Epithelial cell of proximal tubule (primary cell): ENCODE measurements at regions not wholly inside any gene's neighbourhood (a gene's known extent, or its start where the extent isn't known, plus 50 kb on each side); places are given as distances from the start of the nearest gene placed in this dataset.

Experiments
- DNase-seq: peaks from one replicate; pipeline ENCODE4 v3.0.0-alpha.2; 2011; ENCODE audit warnings: low read depth
- H3K4me3 ChIP-seq: 2 replicates; pipeline ENCODE4 v1.5.1; 2011; ENCODE audit warnings: low read depth, mild to moderate bottlenecking, low read length
- TF ChIP-seq, protein P1 (sequence below): conservative IDR thresholded peaks from 2 replicates; pipeline ENCODE4 v1.5.1; 2012; ENCODE audit warnings: low read depth, mild to moderate bottlenecking, low read length

DNA sequence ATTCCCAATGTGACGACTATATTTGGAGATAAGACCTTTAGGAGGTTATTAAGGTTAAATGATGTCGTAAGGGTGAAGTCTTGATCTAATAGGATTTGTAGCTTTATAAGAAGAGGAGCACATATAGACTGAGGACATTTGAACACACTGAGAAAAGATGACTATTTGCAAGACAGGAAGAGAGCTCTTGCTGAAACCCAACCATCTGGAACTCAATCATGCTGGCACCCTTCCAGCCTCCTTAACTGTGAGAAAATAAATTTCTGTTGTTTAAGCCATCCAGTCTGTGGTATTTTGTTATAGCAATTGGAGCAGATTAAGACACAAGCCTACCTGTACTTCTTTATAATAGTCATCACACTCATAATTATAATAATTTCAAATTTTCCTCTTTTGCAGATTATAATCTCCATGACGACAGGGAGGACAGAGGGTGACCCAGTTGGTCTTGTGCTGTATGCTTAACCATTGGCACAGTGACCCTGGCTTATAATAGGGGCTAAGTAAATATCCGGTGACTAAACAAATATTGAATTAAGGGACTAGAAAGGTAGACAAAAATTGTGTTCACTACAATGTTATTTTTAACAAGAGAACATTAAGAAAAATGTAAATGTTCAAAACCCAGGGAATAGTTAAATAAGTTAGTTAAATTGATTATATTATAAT lies 206.4 kb upstream of the HDDC2 start:
- peak; percentile 31 for DNase-seq
- TF ChIP-seq, protein P1, sequence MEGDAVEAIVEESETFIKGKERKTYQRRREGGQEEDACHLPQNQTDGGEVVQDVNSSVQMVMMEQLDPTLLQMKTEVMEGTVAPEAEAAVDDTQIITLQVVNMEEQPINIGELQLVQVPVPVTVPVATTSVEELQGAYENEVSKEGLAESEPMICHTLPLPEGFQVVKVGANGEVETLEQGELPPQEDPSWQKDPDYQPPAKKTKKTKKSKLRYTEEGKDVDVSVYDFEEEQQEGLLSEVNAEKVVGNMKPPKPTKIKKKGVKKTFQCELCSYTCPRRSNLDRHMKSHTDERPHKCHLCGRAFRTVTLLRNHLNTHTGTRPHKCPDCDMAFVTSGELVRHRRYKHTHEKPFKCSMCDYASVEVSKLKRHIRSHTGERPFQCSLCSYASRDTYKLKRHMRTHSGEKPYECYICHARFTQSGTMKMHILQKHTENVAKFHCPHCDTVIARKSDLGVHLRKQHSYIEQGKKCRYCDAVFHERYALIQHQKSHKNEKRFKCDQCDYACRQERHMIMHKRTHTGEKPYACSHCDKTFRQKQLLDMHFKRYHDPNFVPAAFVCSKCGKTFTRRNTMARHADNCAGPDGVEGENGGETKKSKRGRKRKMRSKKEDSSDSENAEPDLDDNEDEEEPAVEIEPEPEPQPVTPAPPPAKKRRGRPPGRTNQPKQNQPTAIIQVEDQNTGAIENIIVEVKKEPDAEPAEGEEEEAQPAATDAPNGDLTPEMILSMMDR, result no peak
- no peak overlapping the region for H3K4me3 ChIP-seq

DNA sequence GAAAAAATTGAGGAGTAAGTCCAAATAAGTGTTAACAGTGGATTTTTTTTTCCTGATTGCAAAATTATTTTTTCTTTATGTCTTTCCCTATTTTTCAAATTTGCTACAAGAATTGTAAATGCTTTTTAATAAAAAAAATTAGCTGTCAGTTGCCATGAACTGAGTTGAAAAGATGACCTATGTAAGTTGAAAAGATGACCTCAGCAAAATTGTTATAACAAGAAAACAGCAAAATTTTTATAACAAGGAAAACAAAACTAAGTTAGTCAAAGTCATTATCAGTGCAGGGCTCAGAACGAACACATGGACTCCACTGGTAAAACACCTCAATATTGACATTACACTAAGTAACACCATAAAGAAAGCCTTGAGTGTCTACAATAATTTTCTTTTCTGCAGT lies 207.0 kb upstream of the HDDC2 start:
- H3K4me3 ChIP-seq, result no peak overlapping the region
- TF ChIP-seq, protein P1, result no peak
- DNase-seq, result no peak

DNA sequence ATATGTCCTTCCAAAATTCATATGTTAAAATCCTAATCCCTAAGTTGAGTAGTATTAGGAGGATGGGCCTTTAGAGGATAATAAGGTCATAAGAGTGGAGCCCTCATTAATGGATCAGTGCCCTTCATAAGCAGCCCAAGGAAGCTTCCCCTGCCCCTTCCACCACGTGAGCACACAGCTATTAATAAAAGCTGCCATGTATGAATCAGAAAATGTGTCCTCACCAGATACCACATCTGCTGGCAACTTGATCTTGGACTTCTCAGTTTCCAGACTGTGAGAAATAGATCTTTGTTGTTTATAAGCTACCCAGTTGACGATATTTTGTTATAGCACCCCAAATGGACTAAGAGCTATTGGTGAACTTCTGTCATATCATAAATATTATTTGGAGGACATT lies 207.7 kb upstream of the HDDC2 start:
- TF ChIP-seq, protein P1, result no peak
- DNase-seq, result no peak
- H3K4me3 ChIP-seq, result no peak overlapping the region

DNA sequence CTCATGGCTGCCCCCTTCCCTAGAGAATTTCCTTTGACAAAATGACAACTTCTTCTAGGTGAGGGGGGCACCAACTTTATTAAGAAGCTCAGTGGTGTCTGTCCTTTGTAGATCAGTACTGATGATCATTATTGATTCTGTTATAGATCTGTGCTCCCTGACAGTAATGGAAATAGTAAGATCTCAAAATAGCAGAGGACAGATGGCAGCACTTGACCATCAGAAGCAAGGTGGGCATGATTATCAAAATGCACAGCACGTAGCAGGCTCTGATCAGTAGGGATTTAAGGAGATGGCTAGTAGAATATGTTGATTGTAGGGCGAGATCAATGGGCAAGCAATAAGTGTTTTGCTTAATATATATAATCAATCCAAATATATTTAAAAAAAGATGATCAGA lies 208.6 kb upstream of the HDDC2 start:
- no peak overlapping the region for H3K4me3 ChIP-seq
- TF ChIP-seq, protein P1, result no peak
- no peak for DNase-seq

DNA sequence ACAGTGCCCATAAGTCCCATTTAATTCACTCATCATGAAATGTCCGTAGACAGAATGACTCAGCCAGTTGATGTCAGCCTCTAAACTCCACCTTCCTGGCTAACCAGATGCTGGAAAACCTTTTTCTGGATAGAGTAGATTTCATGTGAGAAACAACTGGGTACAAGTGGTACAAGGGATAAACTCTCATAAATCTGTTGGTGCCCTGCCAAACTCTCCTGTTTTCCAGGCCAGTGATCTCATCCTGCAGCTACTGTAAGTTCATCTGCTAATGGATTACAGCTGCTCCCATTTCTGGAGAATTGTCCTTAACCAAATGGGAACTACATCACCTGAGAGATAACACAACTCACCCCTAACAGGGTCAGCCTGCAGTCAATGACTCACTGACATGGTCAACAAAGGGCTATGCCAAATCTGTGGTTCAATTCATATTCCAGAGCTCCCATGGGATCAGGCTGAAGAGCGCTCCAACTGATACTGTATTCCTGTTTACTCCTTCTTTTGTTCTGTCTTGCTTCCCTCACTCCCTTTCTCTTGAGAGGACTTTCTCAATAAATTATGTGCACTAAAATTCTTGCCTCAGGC lies 210.1 kb upstream of the HDDC2 start:
- TF ChIP-seq, protein P1, result no peak
- no peak overlapping the region for H3K4me3 ChIP-seq
- DNase-seq, result no peak

DNA sequence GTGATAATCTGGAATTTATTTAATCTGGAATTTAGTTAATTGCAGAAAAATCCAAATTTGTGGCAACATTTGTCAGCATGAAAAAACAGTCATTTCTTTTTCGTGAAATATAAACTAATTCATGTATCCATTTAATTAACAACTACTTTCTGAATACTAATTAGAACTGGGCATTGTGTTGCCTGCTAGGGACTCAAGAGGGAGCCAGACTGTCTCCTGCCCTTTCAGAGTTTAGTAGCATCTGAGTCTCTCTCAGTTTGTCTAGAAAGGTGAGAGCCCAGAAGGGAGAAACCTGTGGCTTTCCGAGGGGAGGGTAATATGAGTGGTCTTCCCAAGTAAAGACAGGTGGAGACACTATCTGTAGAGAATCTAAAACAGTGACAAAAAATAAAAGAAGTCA lies 210.9 kb upstream of the HDDC2 start:
- no peak for DNase-seq
- TF ChIP-seq, protein P1, result peak; percentile 67

DNA sequence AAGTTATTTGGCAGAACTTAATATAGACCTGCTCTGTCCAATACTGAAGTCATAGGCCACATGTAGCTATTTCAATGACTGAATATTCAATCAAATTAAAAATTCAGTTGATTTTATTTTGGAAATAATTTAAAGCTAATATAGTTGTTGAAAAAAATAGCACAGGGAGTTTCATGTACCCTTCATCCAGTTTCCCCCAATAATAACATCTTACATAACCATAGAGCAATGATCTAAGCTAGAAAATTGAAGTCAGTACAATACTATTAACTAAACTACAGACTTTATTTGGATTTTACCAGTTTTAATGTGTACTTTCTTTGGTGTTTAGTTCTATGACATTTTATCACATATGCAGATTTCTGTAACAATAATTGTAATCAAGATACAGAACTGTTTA lies 212.2 kb upstream of the HDDC2 start:
- TF ChIP-seq, protein P1, result no peak
- DNase-seq, result no peak

More for the DNA sequence above, 210.9 kb upstream of the HDDC2 start:
- H3K4me3 ChIP-seq, result no peak overlapping the region

More for the DNA sequence above, 212.2 kb upstream of the HDDC2 start:
- no peak overlapping the region for H3K4me3 ChIP-seq
